ENCODE measurements at regions not wholly inside any gene's neighbourhood (a gene's known extent, or its start where the extent isn't known, plus 50 kb on each side); places are given as distances from the start of the nearest gene placed in this dataset.

- TF ChIP-seq, protein P1, sequence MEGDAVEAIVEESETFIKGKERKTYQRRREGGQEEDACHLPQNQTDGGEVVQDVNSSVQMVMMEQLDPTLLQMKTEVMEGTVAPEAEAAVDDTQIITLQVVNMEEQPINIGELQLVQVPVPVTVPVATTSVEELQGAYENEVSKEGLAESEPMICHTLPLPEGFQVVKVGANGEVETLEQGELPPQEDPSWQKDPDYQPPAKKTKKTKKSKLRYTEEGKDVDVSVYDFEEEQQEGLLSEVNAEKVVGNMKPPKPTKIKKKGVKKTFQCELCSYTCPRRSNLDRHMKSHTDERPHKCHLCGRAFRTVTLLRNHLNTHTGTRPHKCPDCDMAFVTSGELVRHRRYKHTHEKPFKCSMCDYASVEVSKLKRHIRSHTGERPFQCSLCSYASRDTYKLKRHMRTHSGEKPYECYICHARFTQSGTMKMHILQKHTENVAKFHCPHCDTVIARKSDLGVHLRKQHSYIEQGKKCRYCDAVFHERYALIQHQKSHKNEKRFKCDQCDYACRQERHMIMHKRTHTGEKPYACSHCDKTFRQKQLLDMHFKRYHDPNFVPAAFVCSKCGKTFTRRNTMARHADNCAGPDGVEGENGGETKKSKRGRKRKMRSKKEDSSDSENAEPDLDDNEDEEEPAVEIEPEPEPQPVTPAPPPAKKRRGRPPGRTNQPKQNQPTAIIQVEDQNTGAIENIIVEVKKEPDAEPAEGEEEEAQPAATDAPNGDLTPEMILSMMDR (IDR thresholded peaks at IDR 0.05), result no peak
- no peak for TF ChIP-seq EP300 (IDR thresholded peaks at IDR 0.05)
- no peak for TF ChIP-seq POLR2A (IDR thresholded peaks at IDR 0.05; ENCODE audit: low read depth)
Observed at GRCh38 chr5:112485934-112486355, 66.9 kb upstream of the EPB41L4A start.
